ENCODE measurements at regions not wholly inside any gene's neighbourhood (a gene's known extent, or its start where the extent isn't known, plus 50 kb on each side); places are given as distances from the start of the nearest gene placed in this dataset.

GRCh38 chr12:33721561-33721960, 281.9 kb upstream of the SYT10 start:
- H3K27me3 ChIP-seq (ENCODE audit: control insufficient read depth, insufficient read depth, low read length): no peaks in the 10 kb centered on the region
- DNase-seq (ENCODE audit: low read depth) (peak; percentile 3), FAIRE-seq (no peak)
- H3K36me3 ChIP-seq (ENCODE audit: control insufficient read depth, insufficient read depth, low read length): no peaks in the 10 kb centered on the region
- no peak for TF ChIP-seq CTCF (IDR thresholded peaks at IDR 0.05; ENCODE audit: insufficient read depth, low read length, severe bottlenecking)
- no peak overlapping the region for H3K4me3 ChIP-seq (ENCODE audit: low read depth, low read length)

- Histone ChIP-seq H3K4me3 (ENCODE audit: low read depth, low read length) (no peak overlapping the region), H3K27me3 (ENCODE audit: control insufficient read depth, insufficient read depth, low read length) (no peaks in the 10 kb centered on the region), H3K36me3 (ENCODE audit: control insufficient read depth, insufficient read depth, low read length) (no peaks in the 10 kb centered on the region)
- FAIRE-seq (no peak), DNase-seq (ENCODE audit: low read depth) (no peak)
- TF ChIP-seq CTCF (IDR thresholded peaks at IDR 0.05; ENCODE audit: insufficient read depth, low read length, severe bottlenecking): no peak
Observed at GRCh38 chr12:33724867-33725266, 285.2 kb upstream of the SYT10 start.

GRCh38 chr12:33734871-33735270, 287.4 kb upstream of the ALG10 start:
- Histone ChIP-seq H3K4me3 (ENCODE audit: low read depth, low read length) (no peak overlapping the region), H3K36me3 (ENCODE audit: control insufficient read depth, insufficient read depth, low read length) (no peaks in the 10 kb centered on the region), H3K27me3 (ENCODE audit: control insufficient read depth, insufficient read depth, low read length) (no peaks in the 10 kb centered on the region)
- FAIRE-seq (no peak), DNase-seq (ENCODE audit: low read depth) (no peak)
- TF ChIP-seq CTCF (IDR thresholded peaks at IDR 0.05; ENCODE audit: insufficient read depth, low read length, severe bottlenecking): no peak

- Histone ChIP-seq H3K36me3 (ENCODE audit: control insufficient read depth, insufficient read depth, low read length) (no peaks in the 10 kb centered on the region), H3K4me3 (ENCODE audit: low read depth, low read length) (no peak overlapping the region), H3K27me3 (ENCODE audit: control insufficient read depth, insufficient read depth, low read length) (no peaks in the 10 kb centered on the region)
- no peak for FAIRE-seq
- TF ChIP-seq CTCF (IDR thresholded peaks at IDR 0.05; ENCODE audit: insufficient read depth, low read length, severe bottlenecking): no peak
- peak; percentile 19 for DNase-seq (ENCODE audit: low read depth)
Observed at GRCh38 chr12:33752854-33753253, 269.4 kb upstream of the ALG10 start.

GRCh38 chr12:33757701-33758100, 264.6 kb upstream of the ALG10 start:
- no peaks in the 10 kb centered on the region for H3K27me3 ChIP-seq (ENCODE audit: control insufficient read depth, insufficient read depth, low read length)
- no peak for TF ChIP-seq CTCF (IDR thresholded peaks at IDR 0.05; ENCODE audit: insufficient read depth, low read length, severe bottlenecking)
- FAIRE-seq (no peak), DNase-seq (ENCODE audit: low read depth) (no peak)
- H3K4me3 ChIP-seq (ENCODE audit: low read depth, low read length): no peak overlapping the region
- no peaks in the 10 kb centered on the region for H3K36me3 ChIP-seq (ENCODE audit: control insufficient read depth, insufficient read depth, low read length)

GRCh38 chr12:33759279-33759678, 263.0 kb upstream of the ALG10 start:
- no peak for FAIRE-seq
- Histone ChIP-seq H3K27me3 (ENCODE audit: control insufficient read depth, insufficient read depth, low read length) (no peaks in the 10 kb centered on the region), H3K36me3 (ENCODE audit: control insufficient read depth, insufficient read depth, low read length) (no peaks in the 10 kb centered on the region), H3K4me3 (ENCODE audit: low read depth, low read length) (no peak overlapping the region)
- DNase-seq (ENCODE audit: low read depth): no peak
- TF ChIP-seq CTCF (IDR thresholded peaks at IDR 0.05; ENCODE audit: insufficient read depth, low read length, severe bottlenecking): no peak
